ENCODE measurements at regions not wholly inside any gene's neighbourhood (a gene's known extent, or its start where the extent isn't known, plus 50 kb on each side); places are given as distances from the start of the nearest gene placed in this dataset.

DNA sequence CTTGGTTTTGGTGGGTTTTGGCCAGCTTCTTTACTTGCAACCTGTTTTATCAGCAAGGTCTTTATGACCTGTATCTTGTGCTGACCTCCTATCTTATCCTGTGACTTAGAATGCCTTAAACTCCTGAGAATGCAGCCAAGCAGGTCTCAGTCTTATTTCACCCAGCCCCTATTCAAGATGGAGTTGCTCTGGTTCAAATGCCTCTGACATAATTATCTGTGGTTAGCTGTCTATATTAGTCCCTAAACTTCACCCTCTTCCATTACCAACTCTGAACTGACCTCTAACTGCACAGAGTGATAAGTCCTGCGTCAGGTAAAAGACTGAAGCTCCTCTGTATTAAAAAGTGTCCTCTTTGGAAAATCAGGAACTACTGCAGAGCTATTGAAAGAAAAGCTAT, 61.9 kb upstream of the CD96 start:
- H3K4me3 ChIP-seq (ENCODE audit: low read length), result no peak overlapping the region
- TF ChIP-seq, protein P1, sequence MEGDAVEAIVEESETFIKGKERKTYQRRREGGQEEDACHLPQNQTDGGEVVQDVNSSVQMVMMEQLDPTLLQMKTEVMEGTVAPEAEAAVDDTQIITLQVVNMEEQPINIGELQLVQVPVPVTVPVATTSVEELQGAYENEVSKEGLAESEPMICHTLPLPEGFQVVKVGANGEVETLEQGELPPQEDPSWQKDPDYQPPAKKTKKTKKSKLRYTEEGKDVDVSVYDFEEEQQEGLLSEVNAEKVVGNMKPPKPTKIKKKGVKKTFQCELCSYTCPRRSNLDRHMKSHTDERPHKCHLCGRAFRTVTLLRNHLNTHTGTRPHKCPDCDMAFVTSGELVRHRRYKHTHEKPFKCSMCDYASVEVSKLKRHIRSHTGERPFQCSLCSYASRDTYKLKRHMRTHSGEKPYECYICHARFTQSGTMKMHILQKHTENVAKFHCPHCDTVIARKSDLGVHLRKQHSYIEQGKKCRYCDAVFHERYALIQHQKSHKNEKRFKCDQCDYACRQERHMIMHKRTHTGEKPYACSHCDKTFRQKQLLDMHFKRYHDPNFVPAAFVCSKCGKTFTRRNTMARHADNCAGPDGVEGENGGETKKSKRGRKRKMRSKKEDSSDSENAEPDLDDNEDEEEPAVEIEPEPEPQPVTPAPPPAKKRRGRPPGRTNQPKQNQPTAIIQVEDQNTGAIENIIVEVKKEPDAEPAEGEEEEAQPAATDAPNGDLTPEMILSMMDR (IDR thresholded peaks at IDR 0.05), result no peak
- no peak for ATAC-seq
- no peak overlapping the region for H3K4me3 Mint-ChIP-seq
- intact Hi-C loops (cut with micrococcal nuclease), result no loop called here
- no peaks in the 10 kb centered on the region for H3K36me3 Mint-ChIP-seq
- H3K36me3 ChIP-seq (ENCODE audit: control insufficient read depth, insufficient read depth, low read length), result no peaks in the 10 kb centered on the region
- peaks cover 5 to 9% of the 10 kb centered on the region in 2 donors for H3K27me3 Mint-ChIP-seq (ENCODE audit: low read depth in 2 of 2)
- H3K9me3 Mint-ChIP-seq, result no peaks in the 10 kb centered on the region
- no peaks in the 10 kb centered on the region for H3K9me3 ChIP-seq (ENCODE audit: control insufficient read depth, insufficient read depth, low read length)
- 92% methylated on average over 1 of the region's 1 CpG for WGBS (ENCODE audit: insufficient coverage)
- H3K27me3 ChIP-seq (ENCODE audit: control insufficient read depth, insufficient read depth, low read length), result no peaks in the 10 kb centered on the region
- no peaks in the 10 kb centered on the region for H3K4me1 Mint-ChIP-seq
- no peak overlapping the region for H3K27ac ChIP-seq (ENCODE audit: low read length)
- no peak overlapping the region for H3K27ac Mint-ChIP-seq
- no peaks in the 10 kb centered on the region for H3K4me1 ChIP-seq (ENCODE audit: control insufficient read depth, insufficient read depth, low read length)
- no peak for DNase-seq

DNA sequence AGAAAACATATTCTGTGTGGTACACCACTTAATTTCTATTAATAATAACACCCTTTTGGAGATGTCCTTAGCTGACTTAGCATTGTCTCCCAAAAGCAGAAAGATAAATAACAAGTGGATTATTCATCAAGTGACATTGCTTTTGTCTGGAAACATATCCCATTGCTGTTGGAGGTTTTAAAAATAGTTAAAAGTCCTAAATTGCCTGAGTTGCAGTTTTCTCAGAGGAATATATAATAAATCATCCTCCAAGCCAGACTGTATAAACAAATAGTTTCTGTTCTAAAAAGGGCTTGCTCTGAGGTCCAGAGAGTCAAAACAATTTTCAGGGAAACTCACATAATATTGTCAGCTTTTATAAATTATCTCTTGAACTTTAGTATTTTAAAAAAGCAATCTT, 60.4 kb upstream of the CD96 start:
- no peak for ATAC-seq
- H3K4me1 ChIP-seq (ENCODE audit: control insufficient read depth, insufficient read depth, low read length), result no peaks in the 10 kb centered on the region
- no peaks in the 10 kb centered on the region for H3K36me3 ChIP-seq (ENCODE audit: control insufficient read depth, insufficient read depth, low read length)
- Mint-ChIP-seq H3K36me3 (no peaks in the 10 kb centered on the region), H3K27me3 (ENCODE audit: low read depth in 2 of 2) (peaks cover 12% of the 10 kb centered on the region in 2 donors), H3K4me1 (no peaks in the 10 kb centered on the region), H3K4me3 (no peak overlapping the region), H3K9me3 (no peaks in the 10 kb centered on the region), H3K27ac (no peak overlapping the region)
- H3K9me3 ChIP-seq (ENCODE audit: control insufficient read depth, insufficient read depth, low read length), result no peaks in the 10 kb centered on the region
- intact Hi-C loops (cut with micrococcal nuclease), result no loop called here
- H3K27ac ChIP-seq (ENCODE audit: low read length), result no peak overlapping the region
- DNase-seq, result no peak
- TF ChIP-seq, protein P1 (IDR thresholded peaks at IDR 0.05), result no peak
- H3K27me3 ChIP-seq (ENCODE audit: control insufficient read depth, insufficient read depth, low read length), result no peaks in the 10 kb centered on the region
- H3K4me3 ChIP-seq (ENCODE audit: low read length), result no peak overlapping the region

DNA sequence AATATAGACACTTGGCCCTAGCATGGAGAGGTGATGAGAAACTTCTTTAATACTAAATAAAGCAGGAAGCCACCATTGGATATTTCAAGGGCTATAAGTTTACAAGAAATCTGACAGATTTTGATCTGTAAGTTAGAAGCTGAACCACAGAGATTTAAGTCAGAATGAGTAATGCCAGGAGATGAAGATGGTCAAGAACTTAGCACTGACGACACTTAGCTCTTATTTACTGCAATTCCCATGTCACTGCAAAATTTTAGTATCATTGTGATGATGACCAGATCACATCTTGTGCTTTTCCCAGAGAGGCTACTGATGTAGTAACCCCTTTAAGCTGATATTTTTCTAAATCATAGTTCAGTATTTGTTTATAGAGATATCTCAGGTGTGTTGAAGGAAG, 59.4 kb upstream of the CD96 start:
- H3K27me3 ChIP-seq (ENCODE audit: control insufficient read depth, insufficient read depth, low read length), result no peaks in the 10 kb centered on the region
- no peaks in the 10 kb centered on the region for H3K36me3 ChIP-seq (ENCODE audit: control insufficient read depth, insufficient read depth, low read length)
- TF ChIP-seq, protein P1 (IDR thresholded peaks at IDR 0.05), result no peak
- no peak overlapping the region for H3K4me3 ChIP-seq (ENCODE audit: low read length)
- intact Hi-C loops (cut with micrococcal nuclease), result no loop called here
- Mint-ChIP-seq H3K27me3 (ENCODE audit: low read depth in 2 of 2) (peaks cover 12 to 14% of the 10 kb centered on the region in 2 donors), H3K9me3 (peaks cover 0 to 2% of the 10 kb centered on the region in 2 donors), H3K4me3 (no peak overlapping the region), H3K36me3 (no peaks in the 10 kb centered on the region), H3K27ac (no peak overlapping the region), H3K4me1 (no peaks in the 10 kb centered on the region)
- H3K4me1 ChIP-seq (ENCODE audit: control insufficient read depth, insufficient read depth, low read length), result no peaks in the 10 kb centered on the region
- no peak overlapping the region for H3K27ac ChIP-seq (ENCODE audit: low read length)
- no peaks in the 10 kb centered on the region for H3K9me3 ChIP-seq (ENCODE audit: control insufficient read depth, insufficient read depth, low read length)
- DNase-seq (no peak), ATAC-seq (no peak)
- 100% methylated on average over 1 of the region's 1 CpG for WGBS (ENCODE audit: insufficient coverage)

DNA sequence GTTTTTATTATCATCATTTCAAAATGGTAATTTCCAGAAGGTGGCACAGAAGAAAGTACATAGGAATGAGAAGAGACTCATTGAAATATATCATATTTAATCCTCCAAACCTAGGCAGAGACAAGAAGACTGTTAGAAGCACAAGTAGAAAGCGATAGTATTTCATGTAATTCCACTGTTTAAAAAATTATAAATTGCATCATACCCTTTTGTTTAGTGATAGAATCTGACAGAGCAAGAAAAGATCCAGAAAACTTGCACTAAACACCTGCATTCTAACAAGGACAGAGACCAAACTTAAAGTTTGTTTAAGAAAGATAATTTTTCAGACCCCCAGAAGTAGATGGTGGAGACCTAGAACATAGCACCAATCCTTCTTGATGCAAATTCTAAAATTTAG, 56.9 kb upstream of the CD96 start:
- H3K36me3 ChIP-seq (ENCODE audit: control insufficient read depth, insufficient read depth, low read length), result no peaks in the 10 kb centered on the region
- H3K27ac ChIP-seq (ENCODE audit: low read length), result no peak overlapping the region
- H3K27me3 ChIP-seq (ENCODE audit: control insufficient read depth, insufficient read depth, low read length), result no peaks in the 10 kb centered on the region
- TF ChIP-seq, protein P1 (IDR thresholded peaks at IDR 0.05), result no peak
- H3K36me3 Mint-ChIP-seq, result no peaks in the 10 kb centered on the region
- intact Hi-C loops (cut with micrococcal nuclease), result no loop called here
- no CpG with 5 or more reads among the region's 1 CpG for WGBS (ENCODE audit: insufficient coverage)
- DNase-seq (no peak), ATAC-seq (no peak)
- H3K4me1 Mint-ChIP-seq, result no peaks in the 10 kb centered on the region
- no peak overlapping the region for H3K4me3 Mint-ChIP-seq
- peaks cover 7 to 9% of the 10 kb centered on the region in 2 donors for H3K27me3 Mint-ChIP-seq (ENCODE audit: low read depth in 2 of 2)
- H3K9me3 Mint-ChIP-seq, result peaks cover 0 to 2% of the 10 kb centered on the region in 2 donors
- H3K4me3 ChIP-seq (ENCODE audit: low read length), result no peak overlapping the region
- H3K4me1 ChIP-seq (ENCODE audit: control insufficient read depth, insufficient read depth, low read length), result no peaks in the 10 kb centered on the region
- no peak overlapping the region for H3K27ac Mint-ChIP-seq
- no peaks in the 10 kb centered on the region for H3K9me3 ChIP-seq (ENCODE audit: control insufficient read depth, insufficient read depth, low read length)
